ENCODE measurements at regions not wholly inside any gene's neighbourhood (a gene's known extent, or its start where the extent isn't known, plus 50 kb on each side); places are given as distances from the start of the nearest gene placed in this dataset.

DNA sequence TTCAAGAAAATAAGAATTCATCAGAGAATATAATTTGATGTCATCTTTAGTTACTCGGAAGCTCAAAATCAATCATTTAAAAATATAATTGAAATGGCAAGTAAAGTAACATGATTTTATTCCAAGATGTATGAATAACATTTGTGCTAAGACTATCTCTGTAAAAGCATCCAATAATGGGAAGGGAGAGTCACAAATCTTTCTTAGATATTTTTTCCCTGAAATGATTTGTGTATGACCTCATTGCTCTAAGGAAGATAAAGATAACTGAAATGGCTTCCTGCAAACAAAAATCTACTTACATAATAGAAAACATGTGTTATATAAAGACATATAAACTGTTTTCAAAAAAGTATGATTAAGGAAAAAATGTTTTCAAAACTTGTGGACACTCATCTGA, 97.4 kb upstream of the FGF10 start:
- no peak overlapping the region for H4K91ac ChIP-seq (ENCODE audit: low read length)

DNA sequence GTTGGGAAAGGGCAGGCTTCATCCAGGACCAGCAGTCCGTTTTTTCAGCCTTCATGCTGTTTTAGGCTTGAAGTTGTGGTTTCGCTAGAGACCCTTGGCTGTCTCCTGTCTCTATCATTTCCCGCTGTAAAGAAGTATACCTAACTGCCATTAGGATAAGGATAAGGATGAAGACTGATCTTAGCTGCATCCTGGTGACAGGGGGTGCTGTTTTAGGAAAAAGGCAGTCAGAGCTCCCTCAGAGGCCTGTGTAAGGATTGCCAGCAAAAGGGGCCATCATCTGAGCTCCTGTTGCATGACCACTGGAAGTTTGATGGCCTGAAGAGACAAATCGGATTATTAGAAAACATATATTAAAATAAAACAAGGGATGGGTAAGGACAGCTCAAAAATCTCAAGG, 64.8 kb upstream of the FGF10 start:
- Histone ChIP-seq H2AFZ (ENCODE audit: low read depth, low read length) (no peak overlapping the region), H3K4ac (ENCODE audit: low read depth in 1 of 2, low read length in 2 of 2) (no peak overlapping the region), H2BK12ac (ENCODE audit: low read length in 2 of 2) (no peak overlapping the region), H3K4me2 (ENCODE audit: low read length, poor library complexity, severe bottlenecking) (no peak overlapping the region), H2BK120ac (ENCODE audit: low read depth, low read length) (no peak overlapping the region), H3K4me1 (ENCODE audit: control insufficient read depth, insufficient read depth, low read depth, low read length) (no peaks in the 10 kb centered on the region), H3K27me3 (ENCODE audit: control insufficient read depth in 1 of 2, insufficient read depth in 1 of 2, low read length in 2 of 2) (no peaks in the 10 kb centered on the region), H3K36me3 (ENCODE audit: control insufficient read depth in 1 of 2, insufficient read depth in 2 of 2, low read depth in 1 of 2, low read length in 2 of 2) (no peaks in the 10 kb centered on the region), H3K9ac (ENCODE audit: low read length) (no peak overlapping the region), H4K8ac (ENCODE audit: low read length) (no peak overlapping the region), H3K9me3 (ENCODE audit: control insufficient read depth, low read length) (peaks cover 11% of the 10 kb centered on the region), H3K14ac (ENCODE audit: low read length in 2 of 2) (no peak overlapping the region), H3K79me1 (replicated peaks; ENCODE audit: low read length, poor library complexity, severe bottlenecking) (no peaks in the 10 kb centered on the region), H3K27ac (ENCODE audit: low read length, poor library complexity, severe bottlenecking) (no peak overlapping the region), H4K91ac (ENCODE audit: low read length) (no peak overlapping the region), H3K23ac (ENCODE audit: low read length in 2 of 2) (no peak overlapping the region), H3K18ac (ENCODE audit: low read depth in 1 of 2, low read length in 2 of 2) (no peak overlapping the region), H2AK5ac (ENCODE audit: low read length, severe bottlenecking) (no peak overlapping the region), H2BK15ac (ENCODE audit: low read depth, poor library complexity, severe bottlenecking) (no peak overlapping the region), H3K4me3 (ENCODE audit: insufficient read depth in 1 of 2, low read depth in 1 of 2, low read length in 2 of 2) (no peak overlapping the region), H2BK5ac (ENCODE audit: low read depth, low read length, poor library complexity, severe bottlenecking) (no peak overlapping the region)
- DNase-seq: no peak
- WGBS: 68% methylated on average over 3 of the region's 4 CpGs

More for the DNA sequence above, 97.4 kb upstream of the FGF10 start:
- H3K4me3 ChIP-seq (ENCODE audit: insufficient read depth in 1 of 2, low read depth in 1 of 2, low read length in 2 of 2): no peak overlapping the region
- H3K36me3 ChIP-seq (ENCODE audit: control insufficient read depth in 1 of 2, insufficient read depth in 2 of 2, low read depth in 1 of 2, low read length in 2 of 2): no peaks in the 10 kb centered on the region
- H4K8ac ChIP-seq (ENCODE audit: low read length): no peak overlapping the region
- H2BK120ac ChIP-seq (ENCODE audit: low read depth, low read length): no peak overlapping the region
- no peak overlapping the region for H2BK5ac ChIP-seq (ENCODE audit: low read depth, low read length, poor library complexity, severe bottlenecking)
- no peak overlapping the region for H3K4me2 ChIP-seq (ENCODE audit: low read length, poor library complexity, severe bottlenecking)
- no peaks in the 10 kb centered on the region for H3K4me1 ChIP-seq (ENCODE audit: control insufficient read depth, insufficient read depth, low read depth, low read length)
- no peak overlapping the region for H3K27ac ChIP-seq (ENCODE audit: low read length, poor library complexity, severe bottlenecking)
- no peak overlapping the region for H3K4ac ChIP-seq (ENCODE audit: low read depth in 1 of 2, low read length in 2 of 2)
- no peak overlapping the region for H3K14ac ChIP-seq (ENCODE audit: low read length in 2 of 2)
- no CpG with 5 or more reads among the region's 1 CpG for WGBS
- H3K27me3 ChIP-seq (ENCODE audit: control insufficient read depth in 1 of 2, insufficient read depth in 1 of 2, low read length in 2 of 2): no peaks in the 10 kb centered on the region
- no peak for DNase-seq
- no peaks in the 10 kb centered on the region for H3K9me3 ChIP-seq (ENCODE audit: control insufficient read depth, low read length)
- no peak overlapping the region for H3K9ac ChIP-seq (ENCODE audit: low read length)
- no peaks in the 10 kb centered on the region for H3K79me1 ChIP-seq (replicated peaks; ENCODE audit: low read length, poor library complexity, severe bottlenecking)
- no peak overlapping the region for H2BK12ac ChIP-seq (ENCODE audit: low read length in 2 of 2)
- no peak overlapping the region for H2AFZ ChIP-seq (ENCODE audit: low read depth, low read length)
- no peak overlapping the region for H3K23ac ChIP-seq (ENCODE audit: low read length in 2 of 2)
- H2AK5ac ChIP-seq (ENCODE audit: low read length, severe bottlenecking): no peak overlapping the region
- H2BK15ac ChIP-seq (ENCODE audit: low read depth, poor library complexity, severe bottlenecking): no peak overlapping the region
- H3K18ac ChIP-seq (ENCODE audit: low read depth in 1 of 2, low read length in 2 of 2): no peak overlapping the region

DNA sequence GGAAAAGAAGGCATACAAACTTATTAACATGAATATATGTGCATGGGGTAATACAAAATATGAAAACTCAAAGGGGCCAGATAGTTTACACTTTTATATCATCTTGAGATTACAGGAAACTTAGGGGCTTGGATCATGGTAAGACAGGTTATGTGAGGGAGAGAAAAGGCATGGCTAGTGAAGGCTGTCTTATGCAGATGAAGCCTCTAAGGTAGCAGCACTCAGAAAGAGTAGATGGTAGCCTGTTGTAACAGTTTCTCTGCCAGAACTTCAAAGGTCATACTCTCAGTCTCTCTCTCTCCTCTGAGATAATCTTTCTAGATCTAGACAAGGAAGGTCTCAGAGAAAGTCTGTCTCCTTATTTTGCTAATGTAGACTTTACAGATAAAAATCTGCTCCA, 57.2 kb upstream of the FGF10 start:
- H3K4me2 ChIP-seq (ENCODE audit: low read length, poor library complexity, severe bottlenecking): no peak overlapping the region
- H2BK15ac ChIP-seq (ENCODE audit: low read depth, poor library complexity, severe bottlenecking): no peak overlapping the region
- H3K36me3 ChIP-seq (ENCODE audit: control insufficient read depth in 1 of 2, insufficient read depth in 2 of 2, low read depth in 1 of 2, low read length in 2 of 2): no peaks in the 10 kb centered on the region
- no peak overlapping the region for H3K9ac ChIP-seq (ENCODE audit: low read length)
- H3K9me3 ChIP-seq (ENCODE audit: control insufficient read depth, low read length): no peaks in the 10 kb centered on the region
- no peaks in the 10 kb centered on the region for H3K27me3 ChIP-seq (ENCODE audit: control insufficient read depth in 1 of 2, insufficient read depth in 1 of 2, low read length in 2 of 2)
- H3K4me1 ChIP-seq (ENCODE audit: control insufficient read depth, insufficient read depth, low read depth, low read length): no peaks in the 10 kb centered on the region
- no peak overlapping the region for H2BK12ac ChIP-seq (ENCODE audit: low read length in 2 of 2)
- no peak overlapping the region for H2AFZ ChIP-seq (ENCODE audit: low read depth, low read length)
- no peak overlapping the region for H3K27ac ChIP-seq (ENCODE audit: low read length, poor library complexity, severe bottlenecking)
- no peak overlapping the region for H4K91ac ChIP-seq (ENCODE audit: low read length)
- no peak overlapping the region for H3K18ac ChIP-seq (ENCODE audit: low read depth in 1 of 2, low read length in 2 of 2)
- H4K8ac ChIP-seq (ENCODE audit: low read length): no peak overlapping the region
- H2AK5ac ChIP-seq (ENCODE audit: low read length, severe bottlenecking): no peak overlapping the region
- no peak overlapping the region for H3K4me3 ChIP-seq (ENCODE audit: insufficient read depth in 1 of 2, low read depth in 1 of 2, low read length in 2 of 2)
- H3K23ac ChIP-seq (ENCODE audit: low read length in 2 of 2): no peak overlapping the region
- H3K14ac ChIP-seq (ENCODE audit: low read length in 2 of 2): no peak overlapping the region
- H2BK120ac ChIP-seq (ENCODE audit: low read depth, low read length): no peak overlapping the region
- H3K4ac ChIP-seq (ENCODE audit: low read depth in 1 of 2, low read length in 2 of 2): no peak overlapping the region
- H2BK5ac ChIP-seq (ENCODE audit: low read depth, low read length, poor library complexity, severe bottlenecking): no peak overlapping the region
- DNase-seq: no peak
- H3K79me1 ChIP-seq (replicated peaks; ENCODE audit: low read length, poor library complexity, severe bottlenecking): no peaks in the 10 kb centered on the region

DNA sequence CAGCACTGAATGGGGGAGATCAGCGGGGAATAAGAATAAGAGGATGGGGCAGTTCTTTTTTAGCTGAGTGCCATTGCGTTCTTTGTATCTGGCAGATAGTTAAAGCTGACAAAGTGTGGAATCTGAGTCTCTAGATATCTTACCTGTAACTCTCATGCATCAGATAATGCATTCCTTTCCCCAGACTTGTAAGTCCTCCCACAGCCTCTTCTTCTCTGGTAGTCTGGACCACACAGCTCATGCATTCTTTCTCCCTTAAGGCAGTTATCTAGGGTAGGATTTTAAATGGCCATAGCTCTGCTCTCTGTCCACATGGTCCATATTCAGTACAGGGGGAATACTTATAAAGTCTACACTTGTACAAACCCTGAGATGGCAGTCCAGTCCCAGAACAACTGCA, 54.0 kb upstream of the FGF10 start:
- no peaks in the 10 kb centered on the region for H3K9me3 ChIP-seq (ENCODE audit: control insufficient read depth, low read length)
- DNase-seq: no peak
- H3K14ac ChIP-seq (ENCODE audit: low read length in 2 of 2): no peak overlapping the region
- no peak overlapping the region for H3K27ac ChIP-seq (ENCODE audit: low read length, poor library complexity, severe bottlenecking)
- H2BK15ac ChIP-seq (ENCODE audit: low read depth, poor library complexity, severe bottlenecking): no peak overlapping the region
- no peak overlapping the region for H3K23ac ChIP-seq (ENCODE audit: low read length in 2 of 2)
- no peak overlapping the region for H2AK5ac ChIP-seq (ENCODE audit: low read length, severe bottlenecking)
- H3K4me3 ChIP-seq (ENCODE audit: insufficient read depth in 1 of 2, low read depth in 1 of 2, low read length in 2 of 2): no peak overlapping the region
- H3K79me1 ChIP-seq (replicated peaks; ENCODE audit: low read length, poor library complexity, severe bottlenecking): no peaks in the 10 kb centered on the region
- H2AFZ ChIP-seq (ENCODE audit: low read depth, low read length): no peak overlapping the region
- no peak overlapping the region for H4K8ac ChIP-seq (ENCODE audit: low read length)
- H3K27me3 ChIP-seq (ENCODE audit: control insufficient read depth in 1 of 2, insufficient read depth in 1 of 2, low read length in 2 of 2): no peaks in the 10 kb centered on the region
- no peaks in the 10 kb centered on the region for H3K4me1 ChIP-seq (ENCODE audit: control insufficient read depth, insufficient read depth, low read depth, low read length)
- H3K4ac ChIP-seq (ENCODE audit: low read depth in 1 of 2, low read length in 2 of 2): no peak overlapping the region
- H3K9ac ChIP-seq (ENCODE audit: low read length): no peak overlapping the region
- no peak overlapping the region for H2BK120ac ChIP-seq (ENCODE audit: low read depth, low read length)
- WGBS: 83% methylated on average over 1 of the region's 2 CpGs
- H2BK12ac ChIP-seq (ENCODE audit: low read length in 2 of 2): no peak overlapping the region
- no peak overlapping the region for H3K18ac ChIP-seq (ENCODE audit: low read depth in 1 of 2, low read length in 2 of 2)
- no peak overlapping the region for H4K91ac ChIP-seq (ENCODE audit: low read length)
- no peaks in the 10 kb centered on the region for H3K36me3 ChIP-seq (ENCODE audit: control insufficient read depth in 1 of 2, insufficient read depth in 2 of 2, low read depth in 1 of 2, low read length in 2 of 2)
- no peak overlapping the region for H2BK5ac ChIP-seq (ENCODE audit: low read depth, low read length, poor library complexity, severe bottlenecking)
- no peak overlapping the region for H3K4me2 ChIP-seq (ENCODE audit: low read length, poor library complexity, severe bottlenecking)

All from mesenchymal stem cell (in vitro differentiated cells and primary cell).